ENCODE measurements at regions not wholly inside any gene's neighbourhood (a gene's known extent, or its start where the extent isn't known, plus 50 kb on each side); places are given as distances from the start of the nearest gene placed in this dataset.

DNA sequence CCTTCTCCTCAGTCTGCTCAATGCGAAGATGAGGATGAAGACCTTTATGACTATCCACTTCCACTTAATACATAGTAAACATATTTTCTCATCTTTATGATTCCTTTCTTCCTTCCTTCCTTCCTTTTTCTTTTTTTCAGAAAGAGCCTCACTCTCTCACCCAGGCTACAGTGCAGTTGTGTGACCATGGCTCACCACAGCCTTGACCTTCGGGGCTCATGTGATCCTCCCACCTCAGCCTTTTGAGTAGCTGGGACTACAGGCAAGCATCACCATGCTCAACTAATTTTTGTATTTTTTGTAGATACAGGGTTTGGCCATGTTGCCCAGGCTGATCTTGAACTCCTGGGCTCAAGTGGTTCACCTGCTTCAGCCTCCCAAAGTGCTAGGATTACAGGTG lies 52.0 kb upstream of the RAP2B start:
- TF ChIP-seq EZH2 (IDR thresholded peaks at IDR 0.05; ENCODE audit: low read length): no peak
- TF ChIP-seq, protein P1, sequence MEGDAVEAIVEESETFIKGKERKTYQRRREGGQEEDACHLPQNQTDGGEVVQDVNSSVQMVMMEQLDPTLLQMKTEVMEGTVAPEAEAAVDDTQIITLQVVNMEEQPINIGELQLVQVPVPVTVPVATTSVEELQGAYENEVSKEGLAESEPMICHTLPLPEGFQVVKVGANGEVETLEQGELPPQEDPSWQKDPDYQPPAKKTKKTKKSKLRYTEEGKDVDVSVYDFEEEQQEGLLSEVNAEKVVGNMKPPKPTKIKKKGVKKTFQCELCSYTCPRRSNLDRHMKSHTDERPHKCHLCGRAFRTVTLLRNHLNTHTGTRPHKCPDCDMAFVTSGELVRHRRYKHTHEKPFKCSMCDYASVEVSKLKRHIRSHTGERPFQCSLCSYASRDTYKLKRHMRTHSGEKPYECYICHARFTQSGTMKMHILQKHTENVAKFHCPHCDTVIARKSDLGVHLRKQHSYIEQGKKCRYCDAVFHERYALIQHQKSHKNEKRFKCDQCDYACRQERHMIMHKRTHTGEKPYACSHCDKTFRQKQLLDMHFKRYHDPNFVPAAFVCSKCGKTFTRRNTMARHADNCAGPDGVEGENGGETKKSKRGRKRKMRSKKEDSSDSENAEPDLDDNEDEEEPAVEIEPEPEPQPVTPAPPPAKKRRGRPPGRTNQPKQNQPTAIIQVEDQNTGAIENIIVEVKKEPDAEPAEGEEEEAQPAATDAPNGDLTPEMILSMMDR (optimal IDR thresholded peaks at IDR 0.05 in 1 of 3, IDR thresholded peaks at IDR 0.05 in 1 of 3, conservative IDR thresholded peaks at IDR 0.05 in 1 of 3; ENCODE audit: extremely low read depth in 1 of 3, insufficient read depth in 2 of 3, low read length in 3 of 3): no peak
